Stimulated activated CD4-positive, alpha-beta T cell treated with anti-CD3 and anti-CD28 coated beads, Interleukin-2, amount 100 ng/mL, for 48 hours (primary cell): ENCODE measurements at regions not wholly inside any gene's neighbourhood (a gene's known extent, or its start where the extent isn't known, plus 50 kb on each side); places are given as distances from the start of the nearest gene placed in this dataset.

Experiments
- DNase-seq, 2 donors: peaks; one replicate each; pipeline ENCODE4 v3.0.0-alpha.2; 2020

- DNase-seq, result no peak
Observed at GRCh38 chr10:9719246-9719645, 1298.4 kb upstream of the CELF2 start.

- no peak for DNase-seq
Observed at GRCh38 chr10:9733766-9734165, 1283.9 kb upstream of the CELF2 start.

DNA sequence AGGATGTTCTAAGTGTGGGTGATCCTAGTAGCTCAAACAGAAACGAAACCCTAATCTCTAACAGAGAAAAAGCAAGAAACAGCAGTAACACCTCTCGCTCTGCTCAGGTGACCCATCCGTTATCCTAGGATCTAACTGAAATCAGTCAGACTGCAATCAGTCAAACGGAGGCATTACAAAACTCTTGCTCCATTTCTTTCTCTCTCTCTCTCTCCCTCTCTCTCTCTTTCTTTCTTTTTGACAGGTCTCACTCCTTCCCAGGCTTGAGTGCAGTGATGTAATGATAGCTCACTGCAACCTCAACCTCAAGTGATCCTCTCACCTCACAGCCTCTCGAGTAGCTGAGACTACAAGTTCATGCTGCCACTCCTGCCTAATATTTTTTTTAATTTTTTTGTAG, 1283.5 kb upstream of the CELF2 start:
- no peak for DNase-seq

DNA sequence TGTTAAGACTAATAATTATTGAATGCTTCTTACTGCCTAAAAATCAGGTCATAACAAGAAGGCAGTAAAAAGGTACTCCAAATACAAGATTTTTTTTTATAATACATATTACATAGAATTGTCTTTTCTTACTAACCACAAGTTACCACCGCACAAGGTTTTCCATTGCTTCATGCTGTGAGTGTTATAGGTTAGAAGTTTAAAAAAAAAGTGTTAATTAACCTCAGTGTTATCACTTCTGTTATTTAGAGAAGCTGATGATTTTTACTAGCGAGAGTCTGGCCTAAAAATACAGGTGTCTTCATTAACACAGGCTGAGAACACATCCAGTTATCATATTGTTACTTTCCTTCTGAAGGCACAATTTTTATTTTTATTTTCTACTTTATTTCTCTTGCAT, 1281.9 kb upstream of the CELF2 start:
- DNase-seq, result no peak

DNA sequence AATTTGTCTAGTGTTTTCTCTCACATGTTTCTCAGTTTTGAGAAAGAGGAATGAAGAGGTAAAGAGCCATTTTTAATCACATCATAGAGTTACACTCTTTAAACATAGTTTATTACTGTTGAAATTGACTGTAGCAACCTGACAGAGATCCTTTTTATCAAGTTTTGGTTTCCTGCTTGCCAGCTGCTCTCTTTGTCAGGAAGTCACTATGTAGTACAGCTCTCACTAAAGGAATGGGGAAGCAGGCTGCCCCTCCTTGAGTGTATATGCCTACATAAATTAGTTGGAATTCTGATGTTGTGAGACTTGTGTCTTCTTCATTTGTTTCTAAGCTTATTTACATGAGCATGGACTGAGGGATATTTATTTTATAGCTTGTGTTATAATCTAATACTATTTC, 1274.0 kb upstream of the CELF2 start:
- DNase-seq, result no peak

DNA sequence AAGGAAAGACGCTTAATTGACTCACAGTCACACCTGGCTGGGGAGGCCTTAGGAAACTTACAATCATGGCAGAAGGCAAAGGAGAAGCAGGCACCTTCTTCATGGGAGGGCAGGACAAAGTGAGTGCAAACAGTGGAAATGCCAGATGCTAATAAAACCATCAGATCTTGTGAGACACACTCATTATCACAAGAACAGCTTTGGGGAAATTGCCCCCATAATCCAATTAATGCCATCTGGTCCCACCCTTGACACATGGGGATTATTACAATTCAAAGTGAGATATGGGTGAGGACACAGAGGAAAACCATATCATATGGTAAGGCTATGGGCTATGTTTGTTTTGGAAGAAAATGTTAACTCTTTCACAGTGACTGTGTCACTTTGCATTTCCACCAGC, 1272.5 kb upstream of the CELF2 start:
- no peak for DNase-seq

DNA sequence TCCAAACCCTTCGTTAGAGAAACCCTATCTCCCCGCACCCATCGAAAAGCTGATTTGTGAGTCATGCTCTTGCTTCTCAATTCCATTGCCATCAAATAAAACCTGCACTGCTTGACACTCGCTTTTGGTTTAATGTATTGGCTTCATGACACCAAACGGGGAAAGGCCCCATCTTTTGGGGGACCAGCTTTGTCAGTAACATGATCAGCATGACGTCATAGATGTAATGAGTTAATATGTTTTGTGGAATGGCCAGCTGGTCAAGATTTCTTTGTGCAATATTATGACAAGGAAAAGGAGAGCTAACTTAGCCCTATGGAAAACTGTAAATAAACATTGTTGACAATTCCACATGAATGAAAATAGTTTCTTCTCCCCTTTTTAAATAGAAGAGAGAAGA, 1260.5 kb upstream of the CELF2 start:
- DNase-seq, result no peak

DNA sequence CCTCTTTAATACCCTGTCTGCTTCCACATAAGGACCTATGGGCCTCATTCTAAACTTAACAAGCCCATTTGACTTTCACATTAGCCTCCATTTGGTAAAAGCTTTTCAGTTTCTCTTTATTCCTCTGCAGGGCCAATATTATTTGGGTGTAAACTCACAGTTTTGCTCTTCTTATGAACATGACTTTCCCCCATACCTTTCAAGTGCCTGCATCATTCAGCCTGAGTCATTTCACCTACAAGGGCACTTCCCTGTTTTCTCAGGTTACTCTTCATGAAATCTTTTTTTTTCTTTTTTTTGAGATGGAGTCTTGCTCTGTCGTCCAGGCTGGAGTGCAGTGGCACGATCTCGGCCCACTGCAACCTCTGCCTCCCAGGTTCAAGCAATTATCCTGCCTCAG, 1258.1 kb upstream of the CELF2 start:
- DNase-seq, result no peak

GRCh38 chr10:9762966-9763656, 1254.6 kb upstream of the CELF2 start:
- DNase-seq, result no peak

- no peak for DNase-seq
Observed at GRCh38 chr10:9766762-9767161, 1250.9 kb upstream of the CELF2 start.

- DNase-seq, result no peak
Observed at GRCh38 chr10:9781666-9782065, 1236.0 kb upstream of the CELF2 start.

DNA sequence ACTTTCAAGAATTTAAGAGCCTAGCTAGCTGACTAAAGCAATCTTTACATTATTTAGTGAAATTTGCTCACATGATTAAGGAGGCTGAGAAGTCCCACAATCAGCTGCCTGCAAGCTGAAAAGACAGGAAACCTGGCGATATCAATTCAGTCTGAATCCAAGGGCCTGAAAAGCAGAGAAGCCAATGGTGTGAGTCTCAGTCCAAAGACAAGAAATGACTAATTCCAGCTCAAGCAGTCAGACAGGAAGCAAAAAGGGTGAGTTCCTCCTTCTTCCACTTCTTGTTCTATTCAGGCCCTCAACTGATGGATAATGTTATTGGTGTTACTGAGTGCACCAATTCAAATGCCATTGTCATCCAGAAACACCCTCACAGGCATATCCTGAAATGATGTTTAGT, 1231.6 kb upstream of the CELF2 start:
- no peak for DNase-seq

GRCh38 chr10:9786576-9786975, 1231.1 kb upstream of the CELF2 start:
- DNase-seq, result no peak

DNA sequence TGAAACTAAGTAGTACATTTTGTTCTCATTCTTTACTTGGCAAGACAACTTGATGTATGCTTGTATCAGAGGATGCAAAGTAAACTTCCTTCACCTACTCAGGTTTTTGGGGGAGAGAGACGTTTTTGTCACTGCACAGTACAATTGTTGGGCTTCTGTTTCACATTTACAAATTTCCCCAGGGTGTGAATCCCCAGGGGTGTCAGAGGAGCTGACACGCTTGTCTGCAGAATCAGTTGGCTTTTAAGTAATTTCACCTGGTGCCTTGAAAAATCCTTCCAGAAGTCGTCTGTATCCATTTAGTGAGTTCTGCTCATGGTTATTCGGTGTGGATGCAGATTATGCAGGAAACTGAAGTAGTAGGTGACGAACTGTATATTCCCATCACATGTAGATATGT, 1227.7 kb upstream of the CELF2 start:
- no peak for DNase-seq

- DNase-seq, result no peak
Observed at GRCh38 chr10:9792181-9792580, 1225.5 kb upstream of the CELF2 start.

DNA sequence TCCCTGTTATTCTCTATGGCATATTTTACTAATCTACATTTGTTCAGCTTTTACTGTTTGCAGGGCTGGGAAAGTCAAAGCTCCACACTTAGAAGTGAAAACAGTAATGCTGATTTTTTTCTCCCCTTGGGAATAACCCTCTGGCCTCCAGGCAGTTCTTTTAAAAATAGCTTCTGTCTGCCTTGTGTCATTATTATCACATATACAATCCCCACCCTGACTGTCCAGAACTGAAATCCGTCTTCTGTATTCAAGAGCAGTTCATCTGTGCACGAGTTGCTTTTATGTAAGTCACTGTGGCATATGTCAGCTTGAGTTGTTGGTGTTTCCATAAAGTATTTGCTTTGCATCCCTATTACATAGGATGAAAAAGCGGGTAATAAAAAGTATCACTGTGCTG, 1221.1 kb upstream of the CELF2 start:
- DNase-seq, result no peak

DNA sequence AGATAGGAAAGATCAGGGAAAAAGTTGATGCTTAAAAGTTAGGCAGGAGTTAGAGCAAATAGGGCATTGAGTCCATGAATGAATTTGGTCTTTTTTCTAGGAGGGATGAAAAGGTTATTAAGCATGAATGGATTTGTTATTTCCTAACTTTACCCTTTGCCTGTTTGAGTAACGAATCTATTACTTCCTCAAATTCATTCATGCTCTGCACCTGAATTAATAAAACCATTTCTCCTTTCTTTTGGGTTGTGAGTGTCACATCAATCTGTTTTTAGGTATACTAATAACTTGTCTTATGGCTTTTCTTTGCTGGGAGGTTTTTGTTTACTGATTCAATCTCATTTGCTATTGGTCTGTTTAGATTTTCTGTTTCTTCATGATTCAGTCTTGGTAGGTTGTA, 1217.7 kb upstream of the CELF2 start:
- DNase-seq, result no peak

DNA sequence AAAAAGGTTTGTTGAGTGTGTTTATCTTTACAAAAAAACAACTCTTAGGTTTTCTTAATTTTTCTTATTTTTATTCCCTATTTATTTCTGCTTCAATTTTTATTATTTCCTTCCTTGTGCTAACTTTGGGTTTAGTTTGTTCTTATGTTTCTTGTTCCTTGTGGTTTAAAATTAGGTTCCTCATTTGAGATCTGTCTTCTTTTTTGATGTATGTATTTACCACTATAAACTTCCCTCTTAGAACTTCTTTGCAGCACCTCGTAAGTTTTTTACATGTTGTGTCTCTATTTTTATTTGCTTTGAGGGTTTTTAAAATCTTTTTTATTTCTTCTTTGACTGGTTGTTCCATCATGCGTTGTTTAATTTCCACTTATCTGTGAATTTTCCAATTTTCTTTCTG, 1217.1 kb upstream of the CELF2 start:
- DNase-seq, result no peak

GRCh38 chr10:9807846-9808245, 1209.8 kb upstream of the CELF2 start:
- no peak for DNase-seq

- DNase-seq, result no peak
Observed at GRCh38 chr10:9811601-9812000, 1206.1 kb upstream of the CELF2 start.

DNA sequence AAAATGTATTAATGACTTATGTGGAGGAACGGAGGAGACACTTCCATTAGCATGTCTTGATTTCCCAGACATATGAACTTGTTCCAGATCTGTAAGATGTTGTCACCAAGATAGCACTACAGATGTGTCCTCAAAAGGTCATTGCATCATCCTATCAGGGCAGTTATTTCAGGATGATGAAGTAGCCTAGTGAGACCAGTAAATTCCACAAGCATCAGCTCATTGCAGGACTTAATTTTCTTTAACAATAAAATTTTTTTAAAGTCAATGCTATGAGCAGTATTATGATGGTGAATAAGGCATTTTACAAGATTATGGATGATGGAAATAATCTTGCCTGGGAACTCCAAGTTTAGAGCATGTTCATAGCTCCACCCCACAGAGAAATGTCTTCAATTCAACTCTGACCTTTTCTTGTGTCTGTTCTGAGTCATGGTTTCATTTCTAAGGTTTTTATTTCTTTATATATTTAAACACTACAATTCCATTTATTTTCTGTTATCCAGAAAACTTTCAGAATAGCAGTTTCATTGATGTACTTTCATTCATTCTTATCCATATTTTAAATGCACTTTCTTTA, 1203.3 kb upstream of the CELF2 start:
- DNase-seq, result no peak

GRCh38 chr10:9819756-9820494, 1197.7 kb upstream of the CELF2 start:
- DNase-seq, result no peak

DNA sequence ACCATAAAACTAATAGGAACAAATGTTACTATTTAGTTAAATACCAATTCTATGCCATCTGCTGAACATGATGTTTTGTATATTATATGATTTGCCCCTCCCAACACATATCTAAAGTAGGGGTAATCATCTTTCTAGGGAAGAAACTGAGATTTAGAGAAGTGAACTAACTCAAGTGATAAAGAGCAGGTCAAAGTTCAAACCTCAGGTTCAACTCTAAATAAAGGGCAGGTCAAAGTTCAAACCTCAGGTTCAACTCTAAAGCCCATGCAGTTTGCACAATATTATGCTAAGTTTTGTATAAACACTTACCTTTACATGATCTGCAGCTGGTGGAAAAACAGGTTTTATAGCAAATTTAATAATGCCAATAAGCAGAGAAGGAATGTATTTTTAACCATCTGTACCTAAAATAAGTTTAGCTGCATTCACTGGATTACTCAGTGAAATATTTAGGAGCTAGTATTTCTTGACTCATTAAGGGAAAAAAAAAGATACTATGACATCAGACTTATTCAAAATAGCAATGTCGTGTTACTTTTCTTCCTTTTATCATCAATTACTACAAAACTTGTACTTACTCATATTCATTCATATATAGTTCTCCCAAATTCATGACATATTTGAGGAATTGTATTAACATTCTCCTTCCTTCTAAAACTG, 1194.3 kb upstream of the CELF2 start:
- no peak for DNase-seq

GRCh38 chr10:9824631-9825071, 1193.0 kb upstream of the CELF2 start:
- DNase-seq, result no peak
